ENCODE measurements at regions not wholly inside any gene's neighbourhood (a gene's known extent, or its start where the extent isn't known, plus 50 kb on each side); places are given as distances from the start of the nearest gene placed in this dataset.
"Not testable (repeated sequence)": the region's sequence is repeated elsewhere in the genome, so short reads cannot be mapped to it uniquely, and the experiment has no call there.

GRCh38 chr4:127505203-127505602 is 127.6 kb upstream of the INTU start:
- intact Hi-C loops (cut with DNase I; ENCODE audit: low total_unique reads), result no loop called here

GRCh38 chr4:127506283-127506682 is 126.5 kb upstream of the INTU start:
- Histone ChIP-seq H3K27ac (no peak overlapping the region), H3K9me3 (no peaks in the 10 kb centered on the region), H3K36me3 (no peaks in the 10 kb centered on the region), H3K4me3 (no peak overlapping the region), H3K4me1 (peaks cover 0 to 10% (median 2%) of the 10 kb centered on the region in 4 donors), H3K27me3 (no peaks in the 10 kb centered on the region)
- DNase-seq, result no peak
- no peak for TF ChIP-seq CTCF (IDR thresholded peaks at IDR 0.05)
- intact Hi-C loops (cut with DNase I; ENCODE audit: low total_unique reads), result no loop called here

More at GRCh38 chr4:127505203-127505602, 127.6 kb upstream of the INTU start:
- no peak for TF ChIP-seq CTCF (IDR thresholded peaks at IDR 0.05)
- Histone ChIP-seq H3K4me3 (no peak overlapping the region), H3K27me3 (no peaks in the 10 kb centered on the region), H3K36me3 (no peaks in the 10 kb centered on the region), H3K9me3 (no peaks in the 10 kb centered on the region), H3K27ac (no peak overlapping the region), H3K4me1 (peaks cover 0 to 10% (median 2%) of the 10 kb centered on the region in 4 donors)
- DNase-seq, result no peak

- H3K27ac ChIP-seq, result no peak overlapping the region
- peaks cover 0 to 10% (median 2%) of the 10 kb centered on the region in 4 donors for H3K4me1 ChIP-seq
- no peaks in the 10 kb centered on the region for H3K36me3 ChIP-seq
- no peak overlapping the region for H3K4me3 ChIP-seq
- no peaks in the 10 kb centered on the region for H3K27me3 ChIP-seq
- no peak for TF ChIP-seq CTCF (IDR thresholded peaks at IDR 0.05)
- intact Hi-C loops (cut with DNase I; ENCODE audit: low total_unique reads), result no loop called here
- DNase-seq, result no peak
- no peaks in the 10 kb centered on the region for H3K9me3 ChIP-seq
Observed at GRCh38 chr4:127509155-127509554, 123.6 kb upstream of the INTU start.

GRCh38 chr4:127512672-127513071 is 120.1 kb upstream of the INTU start:
- DNase-seq; H3K27ac ChIP-seq; H3K4me1 ChIP-seq; H3K9me3 ChIP-seq; H3K27me3 ChIP-seq; H3K4me3 ChIP-seq; intact Hi-C loops (cut with DNase I; ENCODE audit: low total_unique reads); H3K36me3 ChIP-seq: not testable (repeated sequence)

GRCh38 chr4:127515259-127515658 is 117.5 kb upstream of the INTU start:
- intact Hi-C loops (cut with DNase I; ENCODE audit: low total_unique reads); H3K4me3 ChIP-seq; H3K36me3 ChIP-seq; H3K4me1 ChIP-seq; DNase-seq; H3K9me3 ChIP-seq; H3K27me3 ChIP-seq; H3K27ac ChIP-seq: not testable (repeated sequence)

- no peak for DNase-seq
- intact Hi-C loops (cut with DNase I; ENCODE audit: low total_unique reads), result no loop called here
- Histone ChIP-seq H3K27ac (no peak overlapping the region), H3K36me3 (no peaks in the 10 kb centered on the region), H3K9me3 (no peaks in the 10 kb centered on the region), H3K4me1 (peaks cover 0 to 7% (median 0%) of the 10 kb centered on the region in 4 donors), H3K4me3 (no peak overlapping the region), H3K27me3 (no peaks in the 10 kb centered on the region)
- TF ChIP-seq CTCF (IDR thresholded peaks at IDR 0.05), result no peak
Observed at GRCh38 chr4:127518046-127518445, 114.7 kb upstream of the INTU start.

- no peak overlapping the region for H3K4me3 ChIP-seq
- no peaks in the 10 kb centered on the region for H3K36me3 ChIP-seq
- H3K4me1 ChIP-seq, result peaks cover 0 to 7% (median 0%) of the 10 kb centered on the region in 4 donors
- no peaks in the 10 kb centered on the region for H3K9me3 ChIP-seq
- H3K27me3 ChIP-seq, result no peaks in the 10 kb centered on the region
- DNase-seq, result no peak
- H3K27ac ChIP-seq, result no peak overlapping the region
- intact Hi-C loops (cut with DNase I; ENCODE audit: low total_unique reads), result no loop called here
- no peak for TF ChIP-seq CTCF (IDR thresholded peaks at IDR 0.05)
Observed at GRCh38 chr4:127521463-127521862, 111.3 kb upstream of the INTU start.
